Keratinocyte (primary cell): ENCODE measurements at regions not wholly inside any gene's neighbourhood (a gene's known extent, or its start where the extent isn't known, plus 50 kb on each side); places are given as distances from the start of the nearest gene placed in this dataset.

ENCODE experiments used
- DNase-seq: peaks from one replicate; pipeline ENCODE4 v3.0.0-alpha.2; 2011; ENCODE audit warnings: low read depth, missing footprints, low spot score
- FAIRE-seq: peaks from 2 replicates; lab custom pipeline; 2011; peaks lifted over from hg19 to GRCh38; lab: Jason Lieb, UNC
- H2AFZ ChIP-seq: 2 replicates; pipeline ENCODE4 v1.6.0; 2012; ENCODE audit warnings: low read length, control low read depth, inconsistent platforms; ENCODE audit not compliant: control insufficient read depth
- H3K27ac ChIP-seq: 2 replicates; pipeline ENCODE4 v1.5.1; 2011; ENCODE audit warnings: low read length; ENCODE audit not compliant: control insufficient read depth, insufficient read depth
- H3K27me3 ChIP-seq: 3 replicates; pipeline ENCODE4 v1.6.0; 2011; ENCODE audit warnings: low read length; ENCODE audit not compliant: control insufficient read depth, insufficient read depth; ENCODE audit errors: extremely low read depth
- H3K36me3 ChIP-seq, 2 experiments: 2 replicates in 1 of 2; 3 replicates in 1 of 2; pipeline ENCODE4 v1.5.1; 2011; ENCODE audit warnings: low read length in 2 of 2, mild to moderate bottlenecking in 1 of 2; ENCODE audit not compliant: control insufficient read depth in 2 of 2, insufficient read depth in 2 of 2; ENCODE audit errors: extremely low read depth in 1 of 2
- H3K4me1 ChIP-seq: 3 replicates; pipeline ENCODE4 v1.5.1; 2011; ENCODE audit warnings: low read length; ENCODE audit not compliant: control insufficient read depth, insufficient read depth; ENCODE audit errors: extremely low read depth
- H3K4me2 ChIP-seq: 3 replicates; pipeline ENCODE4 v1.6.0; 2011; ENCODE audit warnings: low read depth, low read length; ENCODE audit not compliant: control insufficient read depth, insufficient read depth; ENCODE audit errors: extremely low read depth
- H3K4me3 ChIP-seq, 3 experiments: fragments of 200-600 bp in 1 of 3; sonication (generic) in 1 of 3; 2 replicates in 2 of 3; 3 replicates in 1 of 3; pipeline ENCODE4 v1.5.1; 2011 to 2016; ENCODE audit warnings: low read length in 3 of 3, mild to moderate bottlenecking in 3 of 3, control low read depth in 2 of 3, inconsistent platforms in 1 of 3, low read depth in 1 of 3, mixed read lengths in 1 of 3, mixed run types in 1 of 3, moderate library complexity in 1 of 3; ENCODE audit not compliant: control insufficient read depth in 2 of 3, insufficient read depth in 2 of 3; ENCODE audit errors: extremely low read depth in 1 of 3
- H3K79me2 ChIP-seq: 2 replicates; pipeline ENCODE4 v1.6.0; 2012; ENCODE audit warnings: low read length; ENCODE audit not compliant: control insufficient read depth, insufficient read depth
- H3K9ac ChIP-seq: 3 replicates; pipeline ENCODE4 v1.6.0; 2011; ENCODE audit warnings: low read length; ENCODE audit not compliant: control insufficient read depth, insufficient read depth; ENCODE audit errors: extremely low read depth
- H3K9me1 ChIP-seq: 3 replicates; pipeline ENCODE4 v1.6.0; 2011; ENCODE audit warnings: low read length; ENCODE audit not compliant: control insufficient read depth, insufficient read depth; ENCODE audit errors: extremely low read depth
- H3K9me3 ChIP-seq: 2 replicates; pipeline ENCODE4 v1.5.1; 2012; ENCODE audit warnings: low read depth, low read length; ENCODE audit not compliant: control insufficient read depth
- H4K20me1 ChIP-seq: 3 replicates; pipeline ENCODE4 v1.6.0; 2011; ENCODE audit warnings: low read length; ENCODE audit not compliant: control insufficient read depth, insufficient read depth; ENCODE audit errors: extremely low read depth
- EZH2 ChIP-seq: IDR thresholded peaks from one replicate; pipeline ENCODE4 v1.6.1; 2012; ENCODE audit warnings: inconsistent platforms, mild to moderate bottlenecking, low read length, moderate library complexity
- dilution Hi-C: fragments of 300-500 bp; cut with MboI; formaldehyde crosslinking; loops from one replicate; pipeline ENCODE4 v1.7.0; 2020; ENCODE audit warnings: low sequenced_read_pairs; ENCODE audit not compliant: extremely low pct_ligation_motif_present
- TF ChIP-seq, protein P1 (sequence below), 3 experiments: IDR thresholded peaks in 1 of 3; conservative IDR thresholded peaks in 1 of 3; optimal IDR thresholded peaks in 1 of 3; 2 replicates in 2 of 3; 3 replicates in 1 of 3; pipeline versions ENCODE3 to v1.5.1; 2011; ENCODE audit warnings: low read length in 3 of 3, mild to moderate bottlenecking in 3 of 3, moderate library complexity in 2 of 3, control low read depth in 1 of 3, inconsistent platforms in 1 of 3; ENCODE audit not compliant: insufficient read depth in 2 of 3; ENCODE audit errors: extremely low read depth in 1 of 3

DNA sequence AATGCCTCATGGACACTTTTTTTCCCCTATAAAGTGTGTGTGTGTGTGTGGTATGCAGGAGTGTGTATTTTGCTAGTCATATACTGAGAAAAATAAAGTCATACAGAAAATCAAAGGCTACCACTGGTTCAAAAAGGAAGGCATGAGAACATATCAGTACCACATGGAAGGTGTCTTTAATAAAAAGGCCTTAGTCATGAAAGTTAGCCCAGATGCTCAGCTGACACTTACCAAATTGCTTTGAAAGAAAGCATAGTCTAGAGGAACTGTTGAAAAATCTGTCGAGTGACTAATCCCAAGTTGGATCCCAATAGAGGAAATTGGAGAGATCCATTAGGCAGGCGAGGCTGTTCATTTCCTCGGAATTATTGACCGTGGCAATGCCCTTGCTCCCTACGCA is 432.9 kb upstream of the CFAP20DC start:
- Histone ChIP-seq H3K9me3 (no peaks in the 10 kb centered on the region), H3K4me1 (peaks cover 31% of the 10 kb centered on the region), H3K79me2 (no peaks in the 10 kb centered on the region), H2AFZ (no peak overlapping the region), H3K27me3 (no peaks in the 10 kb centered on the region), H3K36me3 (no peaks in the 10 kb centered on the region), H3K4me2 (no peak overlapping the region), H3K9ac (no peak overlapping the region), H3K4me3 (no peak overlapping the region), H4K20me1 (no peaks in the 10 kb centered on the region), H3K27ac (no peak overlapping the region), H3K9me1 (no peaks in the 10 kb centered on the region)
- no peak for DNase-seq
- dilution Hi-C loops: no loop called here
- peak; percentile 53 for FAIRE-seq
- no peak for TF ChIP-seq EZH2
- TF ChIP-seq, protein P1, sequence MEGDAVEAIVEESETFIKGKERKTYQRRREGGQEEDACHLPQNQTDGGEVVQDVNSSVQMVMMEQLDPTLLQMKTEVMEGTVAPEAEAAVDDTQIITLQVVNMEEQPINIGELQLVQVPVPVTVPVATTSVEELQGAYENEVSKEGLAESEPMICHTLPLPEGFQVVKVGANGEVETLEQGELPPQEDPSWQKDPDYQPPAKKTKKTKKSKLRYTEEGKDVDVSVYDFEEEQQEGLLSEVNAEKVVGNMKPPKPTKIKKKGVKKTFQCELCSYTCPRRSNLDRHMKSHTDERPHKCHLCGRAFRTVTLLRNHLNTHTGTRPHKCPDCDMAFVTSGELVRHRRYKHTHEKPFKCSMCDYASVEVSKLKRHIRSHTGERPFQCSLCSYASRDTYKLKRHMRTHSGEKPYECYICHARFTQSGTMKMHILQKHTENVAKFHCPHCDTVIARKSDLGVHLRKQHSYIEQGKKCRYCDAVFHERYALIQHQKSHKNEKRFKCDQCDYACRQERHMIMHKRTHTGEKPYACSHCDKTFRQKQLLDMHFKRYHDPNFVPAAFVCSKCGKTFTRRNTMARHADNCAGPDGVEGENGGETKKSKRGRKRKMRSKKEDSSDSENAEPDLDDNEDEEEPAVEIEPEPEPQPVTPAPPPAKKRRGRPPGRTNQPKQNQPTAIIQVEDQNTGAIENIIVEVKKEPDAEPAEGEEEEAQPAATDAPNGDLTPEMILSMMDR (optimal IDR thresholded peaks at IDR 0.05 in 1 of 3, IDR thresholded peaks at IDR 0.05 in 1 of 3, conservative IDR thresholded peaks at IDR 0.05 in 1 of 3; ENCODE audit: extremely low read depth in 1 of 3, insufficient read depth in 2 of 3, low read length in 3 of 3): no peak

- TF ChIP-seq, protein P1 (optimal IDR thresholded peaks at IDR 0.05 in 1 of 3, IDR thresholded peaks at IDR 0.05 in 1 of 3, conservative IDR thresholded peaks at IDR 0.05 in 1 of 3; ENCODE audit: extremely low read depth in 1 of 3, insufficient read depth in 2 of 3, low read length in 3 of 3): no peak
- no peak for TF ChIP-seq EZH2
- dilution Hi-C loops: no loop called here
- DNase-seq (peak; percentile 41), FAIRE-seq (peak; percentile 99)
- H3K4me1 ChIP-seq: peaks cover 31% of the 10 kb centered on the region
- H3K27ac ChIP-seq: peak overlapping the region; percentile 13
- H2AFZ ChIP-seq: no peak overlapping the region
- H3K9me3 ChIP-seq: no peaks in the 10 kb centered on the region
- H4K20me1 ChIP-seq: no peaks in the 10 kb centered on the region
- no peaks in the 10 kb centered on the region for H3K9me1 ChIP-seq
- no peaks in the 10 kb centered on the region for H3K27me3 ChIP-seq
- no peaks in the 10 kb centered on the region for H3K79me2 ChIP-seq
- no peak overlapping the region for H3K9ac ChIP-seq
- peak overlapping the region in 1 of 3 experiments; percentile 15 for H3K4me3 ChIP-seq
- H3K4me2 ChIP-seq: peak overlapping the region; percentile 54
- H3K36me3 ChIP-seq: no peaks in the 10 kb centered on the region
Observed at GRCh38 chr3:59481776-59482400, 432.1 kb upstream of the CFAP20DC start.
